Natural killer cell treated with Interleukin-12 subunit alpha and Interleukin-12 subunit beta and Interleukin-15 and Interleukin-18, amount 100 ng/mL, for 72 hours (primary cell): ENCODE measurements at regions not wholly inside any gene's neighbourhood (a gene's known extent, or its start where the extent isn't known, plus 50 kb on each side); places are given as distances from the start of the nearest gene placed in this dataset.

Source experiments
- ATAC-seq, 2 donors: fragments of 150-1000 bp; cut with Tn5 transposase in 1 of 2; sonication (Bioruptor Pico), chemical (Tn5 transposase) in 1 of 2; 2 replicates each; pipeline ENCODE4 v1.10.0; 2021
- DNase-seq: peaks from one replicate; pipeline ENCODE4 v3.0.0; 2022; ENCODE audit warnings: low spot score
- H3K27ac Mint-ChIP-seq, 2 donors: 1 replicate in 1 of 2; 2 replicates in 1 of 2; pipeline ENCODE4 v1.8.0; 2022; ENCODE audit warnings: mixed read lengths in 2 of 2, mild to moderate bottlenecking in 1 of 2, moderate library complexity in 1 of 2
- H3K27me3 Mint-ChIP-seq, 2 donors: 1 replicate in 1 of 2; 2 replicates in 1 of 2; pipeline ENCODE4 v1.8.0; 2022; ENCODE audit warnings: mixed read lengths in 2 of 2
- H3K36me3 Mint-ChIP-seq: one replicate; pipeline ENCODE4 v1.8.0; 2022; ENCODE audit warnings: mixed read lengths
- H3K4me1 Mint-ChIP-seq, 2 donors: 1 replicate in 1 of 2; 2 replicates in 1 of 2; pipeline ENCODE4 v1.8.0; 2022; ENCODE audit warnings: low read depth in 2 of 2, mixed read lengths in 2 of 2, mild to moderate bottlenecking in 1 of 2
- H3K4me3 Mint-ChIP-seq: one replicate; pipeline ENCODE4 v1.8.0; 2022; ENCODE audit warnings: mixed read lengths
- H3K9me3 Mint-ChIP-seq: 2 replicates; pipeline ENCODE4 v1.8.0; 2022; ENCODE audit warnings: mixed read lengths

- peaks cover 14% of the 10 kb centered on the region for H3K9me3 Mint-ChIP-seq
- H3K4me3 Mint-ChIP-seq, result no peak overlapping the region
- no peak for DNase-seq
- no peak overlapping the region for H3K27ac Mint-ChIP-seq
- ATAC-seq, result no peak
- H3K36me3 Mint-ChIP-seq, result no peaks in the 10 kb centered on the region
- no peaks in the 10 kb centered on the region for H3K4me1 Mint-ChIP-seq
- H3K27me3 Mint-ChIP-seq, result no peaks in the 10 kb centered on the region
Observed at GRCh38 chr9:22682961-22683699, 236.5 kb downstream of the DMRTA1 start.

GRCh38 chr9:22683700-22684075 is 237.1 kb downstream of the DMRTA1 start:
- Mint-ChIP-seq H3K9me3 (peaks cover 12% of the 10 kb centered on the region), H3K36me3 (no peaks in the 10 kb centered on the region), H3K4me1 (no peaks in the 10 kb centered on the region), H3K27me3 (no peaks in the 10 kb centered on the region), H3K27ac (no peak overlapping the region), H3K4me3 (no peak overlapping the region)
- DNase-seq (no peak), ATAC-seq (no peak)

GRCh38 chr9:22693156-22693555 is 246.5 kb downstream of the DMRTA1 start:
- DNase-seq, result no peak
- H3K4me3 Mint-ChIP-seq, result no peak overlapping the region
- ATAC-seq, result no peak
- no peaks in the 10 kb centered on the region for H3K36me3 Mint-ChIP-seq
- no peaks in the 10 kb centered on the region for H3K4me1 Mint-ChIP-seq
- H3K9me3 Mint-ChIP-seq, result peaks cover 21% of the 10 kb centered on the region
- no peaks in the 10 kb centered on the region for H3K27me3 Mint-ChIP-seq
- no peak overlapping the region for H3K27ac Mint-ChIP-seq

- no peaks in the 10 kb centered on the region for H3K27me3 Mint-ChIP-seq
- DNase-seq, result no peak
- H3K4me1 Mint-ChIP-seq, result no peaks in the 10 kb centered on the region
- H3K9me3 Mint-ChIP-seq, result peaks cover 10% of the 10 kb centered on the region
- no peak overlapping the region for H3K27ac Mint-ChIP-seq
- peaks cover 7% of the 10 kb centered on the region for H3K36me3 Mint-ChIP-seq
- ATAC-seq, result no peak
- H3K4me3 Mint-ChIP-seq, result no peak overlapping the region
Observed at GRCh38 chr9:22700171-22700570, 253.5 kb downstream of the DMRTA1 start.

GRCh38 chr9:22718653-22719052 is 272.0 kb downstream of the DMRTA1 start:
- ATAC-seq (no peak), DNase-seq (no peak)
- no peaks in the 10 kb centered on the region for H3K4me1 Mint-ChIP-seq
- H3K27me3 Mint-ChIP-seq, result no peaks in the 10 kb centered on the region
- H3K9me3 Mint-ChIP-seq, result peaks cover 8% of the 10 kb centered on the region
- no peak overlapping the region for H3K27ac Mint-ChIP-seq
- no peaks in the 10 kb centered on the region for H3K36me3 Mint-ChIP-seq
- no peak overlapping the region for H3K4me3 Mint-ChIP-seq

GRCh38 chr9:22722492-22722891 is 275.9 kb downstream of the DMRTA1 start:
- H3K27me3 Mint-ChIP-seq, result no peaks in the 10 kb centered on the region
- H3K36me3 Mint-ChIP-seq, result no peaks in the 10 kb centered on the region
- H3K4me3 Mint-ChIP-seq, result no peak overlapping the region
- no peaks in the 10 kb centered on the region for H3K4me1 Mint-ChIP-seq
- H3K9me3 Mint-ChIP-seq, result peaks cover 6% of the 10 kb centered on the region
- DNase-seq (no peak), ATAC-seq (no peak)
- no peak overlapping the region for H3K27ac Mint-ChIP-seq

- DNase-seq, result no peak
- ATAC-seq, result no peak
- no peaks in the 10 kb centered on the region for H3K4me1 Mint-ChIP-seq
- H3K36me3 Mint-ChIP-seq, result no peaks in the 10 kb centered on the region
- H3K9me3 Mint-ChIP-seq, result peaks cover 15% of the 10 kb centered on the region
- no peak overlapping the region for H3K27ac Mint-ChIP-seq
- H3K4me3 Mint-ChIP-seq, result no peak overlapping the region
- H3K27me3 Mint-ChIP-seq, result no peaks in the 10 kb centered on the region
Observed at GRCh38 chr9:22731786-22732185, 285.2 kb downstream of the DMRTA1 start.

GRCh38 chr9:22739712-22740111 is 293.1 kb downstream of the DMRTA1 start:
- Mint-ChIP-seq H3K27ac (no peak overlapping the region), H3K27me3 (no peaks in the 10 kb centered on the region), H3K36me3 (peaks cover 12% of the 10 kb centered on the region), H3K9me3 (peaks cover 9% of the 10 kb centered on the region), H3K4me3 (no peak overlapping the region), H3K4me1 (no peaks in the 10 kb centered on the region)
- ATAC-seq (no peak), DNase-seq (no peak)

GRCh38 chr9:22740781-22741180 is 294.2 kb downstream of the DMRTA1 start:
- Mint-ChIP-seq H3K4me1 (no peaks in the 10 kb centered on the region), H3K36me3 (peaks cover 12% of the 10 kb centered on the region), H3K27ac (no peak overlapping the region), H3K9me3 (peaks cover 9% of the 10 kb centered on the region), H3K27me3 (no peaks in the 10 kb centered on the region), H3K4me3 (no peak overlapping the region)
- ATAC-seq (no peak), DNase-seq (no peak)

- DNase-seq (no peak), ATAC-seq (no peak)
- Mint-ChIP-seq H3K27me3 (no peaks in the 10 kb centered on the region), H3K4me1 (no peaks in the 10 kb centered on the region), H3K9me3 (peaks cover 5% of the 10 kb centered on the region), H3K4me3 (no peak overlapping the region), H3K36me3 (peaks cover 12% of the 10 kb centered on the region), H3K27ac (no peak overlapping the region)
Observed at GRCh38 chr9:22742401-22742800, 295.8 kb downstream of the DMRTA1 start.

- peaks cover 10% of the 10 kb centered on the region for H3K9me3 Mint-ChIP-seq
- no peaks in the 10 kb centered on the region for H3K36me3 Mint-ChIP-seq
- ATAC-seq (no peak), DNase-seq (no peak)
- no peaks in the 10 kb centered on the region for H3K27me3 Mint-ChIP-seq
- no peak overlapping the region for H3K27ac Mint-ChIP-seq
- H3K4me1 Mint-ChIP-seq, result no peaks in the 10 kb centered on the region
- no peak overlapping the region for H3K4me3 Mint-ChIP-seq
Observed at GRCh38 chr9:22773501-22774220, 327.0 kb downstream of the DMRTA1 start.

- Mint-ChIP-seq H3K4me3 (no peak overlapping the region), H3K9me3 (peaks cover 24% of the 10 kb centered on the region), H3K4me1 (no peaks in the 10 kb centered on the region), H3K36me3 (peaks cover 10% of the 10 kb centered on the region), H3K27ac (no peak overlapping the region), H3K27me3 (no peaks in the 10 kb centered on the region)
- DNase-seq, result no peak
- ATAC-seq, result no peak
Observed at GRCh38 chr9:22790329-22790728, 343.7 kb downstream of the DMRTA1 start.

GRCh38 chr9:22808876-22809275 is 362.3 kb downstream of the DMRTA1 start:
- no peaks in the 10 kb centered on the region for H3K4me1 Mint-ChIP-seq
- no peak overlapping the region for H3K4me3 Mint-ChIP-seq
- no peaks in the 10 kb centered on the region for H3K27me3 Mint-ChIP-seq
- H3K27ac Mint-ChIP-seq, result no peak overlapping the region
- DNase-seq, result no peak
- no peaks in the 10 kb centered on the region for H3K36me3 Mint-ChIP-seq
- ATAC-seq, result no peak
- H3K9me3 Mint-ChIP-seq, result peaks cover 7% of the 10 kb centered on the region

- Mint-ChIP-seq H3K9me3 (peaks cover 8% of the 10 kb centered on the region), H3K4me3 (no peak overlapping the region)
Observed at GRCh38 chr9:22809371-22809770, 362.7 kb downstream of the DMRTA1 start.

More at GRCh38 chr9:22809371-22809770, 362.7 kb downstream of the DMRTA1 start:
- Mint-ChIP-seq H3K4me1 (no peaks in the 10 kb centered on the region), H3K27me3 (no peaks in the 10 kb centered on the region), H3K27ac (no peak overlapping the region), H3K36me3 (no peaks in the 10 kb centered on the region)
- no peak for DNase-seq
- ATAC-seq, result no peak
